Occipital lobe (tissue), 1 donor: ENCODE measurements at regions not wholly inside any gene's neighbourhood (a gene's known extent, or its start where the extent isn't known, plus 50 kb on each side); places are given as distances from the start of the nearest gene placed in this dataset.
"Not testable (repeated sequence)": the region's sequence is repeated elsewhere in the genome, so short reads cannot be mapped to it uniquely, and the experiment has no call there.

Experiments used
- DNase-seq: peaks from one replicate; lab custom pipeline; 2025; lab: John Stamatoyannopoulos, UW

DNA sequence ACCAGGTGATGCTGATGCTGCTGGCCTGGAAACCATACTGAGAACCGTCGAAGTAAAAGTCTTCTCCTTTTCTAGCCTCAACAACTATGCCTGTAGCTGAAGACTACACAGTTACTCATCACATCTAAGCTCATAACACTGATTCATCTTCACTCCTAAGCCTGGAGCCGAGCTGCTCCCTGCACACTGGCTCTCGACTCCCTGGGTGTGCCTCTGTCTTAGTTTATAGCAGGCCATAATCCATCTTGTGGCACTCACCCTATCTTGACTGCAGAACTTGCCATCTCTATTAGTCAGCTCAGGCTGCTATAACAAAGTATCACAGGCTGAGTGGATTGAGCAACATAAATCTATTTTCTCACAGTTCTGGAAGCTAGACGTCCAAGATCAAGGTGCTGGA lies 191.0 kb downstream of the UNC5CL start:
- no peak for DNase-seq

DNA sequence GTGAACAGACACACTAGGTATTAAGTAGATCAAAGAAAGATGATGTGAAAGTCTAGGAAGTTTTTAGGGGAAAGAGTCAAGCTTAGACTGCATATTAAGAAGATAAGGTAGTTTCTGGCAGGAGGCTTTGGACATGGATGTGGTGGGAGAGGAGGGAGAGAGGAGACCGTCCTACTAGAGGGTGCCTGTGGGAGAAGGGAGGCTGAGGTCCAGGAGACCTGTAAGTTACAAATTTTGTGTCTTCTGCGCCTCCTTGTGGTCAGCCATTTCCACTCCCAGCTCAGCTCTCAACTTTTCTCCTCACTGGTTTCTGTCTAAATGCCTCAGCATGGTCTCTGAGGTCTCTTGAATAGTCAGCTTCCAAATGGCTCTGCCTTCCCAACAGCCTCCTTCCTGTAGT lies 193.5 kb downstream of the UNC5CL start:
- no peak for DNase-seq

DNA sequence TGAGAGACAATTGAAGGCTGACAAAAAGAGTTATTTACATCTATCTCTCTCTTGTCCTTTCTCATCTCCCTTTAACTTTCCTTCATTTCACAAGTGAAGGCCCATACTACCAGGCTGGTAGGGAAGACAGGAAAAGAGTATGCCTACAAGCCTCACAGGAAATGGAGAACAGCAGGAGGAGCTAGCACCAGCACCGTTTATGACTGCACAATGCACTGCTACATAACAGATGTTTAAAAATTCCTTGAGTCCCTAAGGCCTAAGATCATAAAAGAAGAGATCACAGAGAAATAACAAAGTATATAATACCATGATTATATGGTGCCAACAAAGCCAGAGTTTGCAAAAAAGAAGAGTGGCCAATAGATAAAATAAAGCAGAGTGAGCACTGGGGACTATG lies 194.8 kb downstream of the UNC5CL start:
- DNase-seq, result no peak

DNA sequence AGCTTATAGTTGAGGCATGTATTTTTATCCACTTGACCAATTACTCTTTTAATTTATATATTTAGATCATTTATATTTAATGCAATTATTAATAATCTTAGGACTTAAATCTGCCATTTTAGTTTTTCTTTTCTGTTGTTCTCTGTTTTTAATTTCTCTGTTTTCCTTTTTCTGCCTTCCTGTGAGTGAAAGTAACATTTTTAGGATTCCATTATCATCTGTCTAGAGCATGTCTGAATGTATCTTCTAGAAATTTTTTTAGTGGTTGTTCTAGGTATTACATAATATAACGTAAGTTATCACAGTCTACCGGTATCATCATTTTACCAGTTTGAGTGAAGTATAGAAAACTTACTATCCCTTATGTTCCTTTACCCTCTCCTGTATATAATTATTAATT lies 197.3 kb downstream of the UNC5CL start:
- no peak for DNase-seq

DNA sequence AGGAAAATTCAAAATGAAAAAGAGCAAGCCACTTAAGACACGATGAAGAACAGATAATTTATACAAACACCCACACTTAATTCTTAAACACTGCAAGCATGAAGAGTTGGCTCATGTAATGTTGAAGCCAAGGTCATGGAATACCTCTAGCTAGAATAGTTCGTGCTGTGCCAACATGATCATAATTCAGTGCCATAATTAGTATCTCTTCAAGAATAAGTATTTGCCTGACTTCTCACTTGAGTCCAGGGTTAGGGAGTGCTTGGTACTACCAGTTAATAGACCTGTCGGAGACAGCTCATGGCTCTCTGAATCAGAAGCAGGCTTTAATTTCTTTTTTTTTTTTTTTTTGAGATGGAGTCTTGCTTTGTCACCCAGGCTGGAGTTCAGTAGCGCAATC lies 206.3 kb downstream of the UNC5CL start:
- no peak for DNase-seq

DNA sequence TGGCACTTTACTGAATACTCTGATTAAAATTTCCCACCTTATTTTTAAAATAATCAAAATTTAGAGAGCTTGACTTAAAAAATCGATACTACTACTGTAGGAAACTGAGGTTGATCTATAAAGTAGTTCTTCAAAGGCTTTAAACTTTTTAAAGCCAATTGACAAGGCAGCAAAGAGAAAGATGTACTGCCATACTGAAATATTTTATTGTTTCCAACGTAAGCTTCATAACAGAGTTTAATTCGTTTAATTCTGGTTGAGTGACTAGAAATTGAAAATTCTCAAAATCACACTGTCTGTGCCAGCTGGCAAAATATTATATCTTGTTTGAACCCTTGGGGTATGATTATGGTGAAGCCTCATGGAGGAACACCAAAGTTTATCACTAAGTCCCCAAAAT lies 207.6 kb downstream of the UNC5CL start:
- no peak for DNase-seq

DNA sequence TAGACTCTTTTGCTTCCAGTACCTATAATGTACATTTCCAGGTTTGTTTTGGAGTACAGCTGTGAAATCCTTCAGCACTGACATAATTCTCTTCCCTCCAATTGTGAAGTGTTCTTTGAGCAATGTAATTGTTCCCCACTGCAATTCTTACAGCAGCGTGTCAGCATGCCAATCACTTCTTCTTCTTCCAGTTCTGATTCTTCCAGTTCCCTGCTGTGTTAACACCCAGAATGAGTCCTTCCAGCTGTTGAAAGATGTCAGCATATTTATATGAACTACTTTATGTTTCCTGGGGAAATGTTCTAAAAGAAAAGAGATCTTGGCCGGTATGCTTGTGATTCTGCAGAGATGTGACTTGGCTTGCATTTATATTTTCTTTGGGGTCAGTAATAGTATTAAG lies 213.9 kb downstream of the UNC5CL start:
- no peak for DNase-seq

DNA sequence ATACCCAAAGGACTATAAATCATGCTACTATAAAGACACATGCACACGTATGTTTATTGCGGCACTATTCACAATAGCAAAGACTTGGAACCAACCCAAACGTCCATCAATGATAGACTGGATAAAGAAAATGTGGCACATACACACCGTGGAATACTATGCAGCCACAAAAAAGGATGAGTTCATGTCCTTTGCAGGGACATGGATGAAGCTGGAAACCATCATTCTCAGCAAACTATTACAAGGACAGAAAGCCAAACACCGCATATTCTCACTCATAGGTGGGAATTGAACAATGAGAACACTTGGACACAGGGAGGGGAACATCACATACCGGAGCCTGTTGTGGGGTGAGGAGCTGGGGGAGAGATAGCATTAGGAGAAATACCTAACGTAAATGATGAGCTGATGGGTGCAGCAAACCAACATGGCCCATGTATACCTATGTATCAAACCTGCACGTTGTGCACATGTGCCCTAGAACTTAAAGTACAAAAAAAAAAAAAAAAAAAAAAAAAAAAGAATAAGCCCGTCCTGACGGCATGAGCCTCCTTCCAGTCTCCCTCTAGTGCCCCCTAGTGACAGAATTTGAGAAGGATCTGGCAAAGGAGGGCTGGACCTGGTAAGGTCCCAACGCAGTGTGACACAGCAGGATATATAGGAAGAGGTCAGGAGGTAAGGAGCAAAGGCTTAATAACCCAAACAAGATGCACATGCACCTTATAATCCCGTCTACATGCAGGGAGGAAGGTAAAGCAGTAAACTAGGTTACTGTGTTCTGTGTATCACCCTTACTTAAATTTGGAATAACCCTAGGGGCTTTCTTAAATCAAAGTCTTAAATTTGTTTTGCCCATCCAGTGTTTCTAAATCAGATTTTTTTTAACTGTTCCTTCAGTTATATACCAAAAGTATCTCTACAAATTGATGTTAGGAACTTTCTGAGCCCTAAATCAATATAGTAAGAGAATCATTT lies 214.8 kb downstream of the UNC5CL start:
- not testable (repeated sequence) for DNase-seq

DNA sequence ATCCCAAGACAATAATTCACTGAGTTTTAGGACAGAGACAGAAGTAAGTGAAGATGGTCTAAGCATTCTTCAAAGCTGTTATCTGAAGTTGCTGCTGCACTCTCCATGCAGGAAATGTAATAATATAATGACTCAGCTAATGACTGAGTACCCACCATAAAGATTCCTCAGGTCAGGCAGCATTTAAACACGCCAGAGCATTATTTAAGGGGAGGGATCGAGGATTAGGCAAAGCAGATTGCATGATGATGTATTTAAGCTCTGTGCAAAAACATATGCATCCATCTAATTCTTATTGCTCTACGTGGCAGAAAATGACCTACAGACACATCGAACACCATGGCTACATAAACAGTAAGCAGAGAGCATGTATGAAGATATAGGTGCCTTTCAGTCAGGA lies 216.4 kb downstream of the UNC5CL start:
- no peak for DNase-seq

DNA sequence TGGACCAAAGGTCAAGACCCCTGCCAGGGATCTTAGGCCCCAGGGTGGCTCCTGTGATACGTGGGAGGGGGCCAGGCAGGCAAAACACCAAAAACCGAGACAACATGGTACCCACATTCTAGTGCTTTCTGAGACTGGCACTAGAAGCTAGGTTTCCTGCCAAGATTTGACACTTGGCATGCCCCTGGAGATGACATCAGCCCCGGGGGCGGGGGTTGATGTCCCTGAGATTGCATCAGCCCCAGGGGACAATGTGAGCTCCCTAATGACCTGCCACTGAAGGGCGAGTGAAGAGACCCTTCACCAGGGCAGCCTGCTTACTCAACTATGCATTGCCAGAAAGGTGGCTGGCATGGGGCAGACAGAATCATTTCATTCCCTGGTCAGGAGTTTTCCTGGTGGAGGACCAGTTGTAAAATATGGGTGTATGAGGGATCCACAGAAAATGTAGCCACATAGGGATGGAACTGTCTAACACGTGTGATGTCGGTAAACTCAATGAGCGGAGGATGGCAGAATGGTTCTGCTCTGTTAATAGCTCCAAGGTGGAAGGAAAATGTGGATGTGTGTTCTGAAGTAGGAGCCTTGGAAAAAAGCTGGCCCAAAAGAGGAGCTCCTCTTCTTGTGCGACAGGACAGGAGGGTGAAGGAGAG lies 219.7 kb downstream of the UNC5CL start:
- no peak for DNase-seq

DNA sequence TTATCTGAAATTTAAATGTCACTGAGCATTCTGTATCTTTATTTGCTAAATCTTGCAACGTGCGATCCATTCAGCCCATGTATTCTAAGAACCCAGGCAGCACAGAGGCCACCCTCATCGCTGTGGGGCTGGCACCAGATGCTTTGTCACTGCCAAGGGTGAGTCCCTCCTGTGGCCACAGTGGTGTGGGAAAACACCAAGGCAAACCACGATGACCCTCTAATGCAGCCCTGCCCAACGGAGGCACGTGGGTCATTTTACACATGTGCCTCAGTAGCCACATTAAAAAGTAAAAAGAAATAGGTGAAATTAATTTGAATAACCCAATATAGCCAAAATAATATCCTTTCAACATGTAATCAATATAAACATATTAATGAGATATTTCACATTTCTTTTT lies 221.7 kb downstream of the UNC5CL start:
- DNase-seq, result no peak

DNA sequence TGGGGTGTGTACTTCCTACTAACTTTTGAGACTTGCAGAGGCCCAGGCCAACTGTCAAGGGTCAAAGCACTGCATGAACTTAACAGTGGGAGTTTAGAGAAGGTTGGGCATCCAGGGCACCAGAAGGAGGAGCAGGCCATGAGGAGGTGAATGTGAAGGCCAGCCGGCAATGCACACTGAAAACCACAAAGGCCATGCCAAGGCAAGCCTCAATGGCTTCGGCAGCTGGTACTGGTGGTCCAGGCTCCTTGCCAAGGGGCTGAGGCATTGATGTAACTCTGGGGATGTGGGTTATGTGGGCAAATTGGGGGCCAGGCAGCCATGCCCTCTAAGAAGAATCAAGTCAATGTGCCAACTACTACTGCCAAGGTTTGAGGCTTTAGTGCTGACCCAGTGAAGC lies 222.4 kb downstream of the UNC5CL start:
- no peak for DNase-seq

DNA sequence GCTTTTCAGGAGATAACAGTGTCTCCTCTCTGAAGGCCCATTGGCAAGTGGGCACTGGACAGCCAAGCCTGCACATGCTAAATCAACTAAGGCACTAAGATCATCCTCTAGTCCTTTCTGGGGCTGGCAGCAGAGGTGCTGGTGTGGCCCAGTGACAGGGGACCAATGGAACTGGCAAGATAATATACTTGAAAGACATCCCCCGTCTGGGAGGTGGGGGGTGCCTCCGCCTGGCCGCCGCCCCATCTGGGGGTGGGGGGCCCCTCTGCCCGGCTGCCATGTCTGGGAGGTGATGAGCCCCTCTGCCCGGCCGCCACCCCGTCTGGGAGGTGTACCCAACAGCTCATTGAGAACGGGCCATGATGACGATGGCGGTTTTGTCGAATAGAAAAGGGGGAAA lies 223.3 kb downstream of the UNC5CL start:
- no peak for DNase-seq

DNA sequence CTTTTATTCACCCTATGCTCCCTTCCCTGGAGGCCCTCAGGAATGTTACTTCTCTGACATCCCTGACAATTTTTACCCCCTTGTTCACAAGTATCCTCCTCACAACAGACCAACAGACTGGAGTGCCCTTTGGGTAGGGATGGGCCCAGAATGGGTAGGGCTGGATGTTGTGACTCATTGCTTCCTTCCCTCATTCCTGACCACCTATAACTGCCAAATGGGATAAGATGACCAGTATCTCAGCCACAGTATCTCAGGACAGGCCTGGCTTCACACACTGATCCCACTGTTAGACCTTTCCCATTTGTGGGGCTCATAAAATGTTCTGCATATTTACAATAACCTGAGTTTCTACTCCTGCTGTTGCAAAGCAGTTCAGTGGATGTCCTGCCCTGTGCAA lies 223.0 kb upstream of the LRFN2 start:
- no peak for DNase-seq

DNA sequence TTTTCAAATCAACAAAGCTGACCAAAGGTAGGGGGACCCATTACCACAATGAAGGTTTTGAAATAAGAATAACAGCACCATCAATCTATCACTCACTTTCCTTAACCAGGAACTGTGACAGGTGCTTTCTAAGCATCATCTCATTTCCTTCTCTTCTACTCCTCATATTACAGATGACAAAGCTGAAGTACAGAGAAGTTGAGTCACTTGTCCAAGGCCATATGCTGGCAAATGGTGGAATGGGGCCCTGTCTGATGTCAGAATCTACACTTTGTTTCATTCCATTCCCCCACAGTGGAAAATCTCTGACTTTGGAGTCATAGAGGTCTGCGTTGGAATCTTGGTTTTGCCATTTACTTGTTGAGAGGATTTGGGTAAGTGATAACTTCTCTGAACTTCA lies 222.5 kb upstream of the LRFN2 start:
- DNase-seq, result no peak

DNA sequence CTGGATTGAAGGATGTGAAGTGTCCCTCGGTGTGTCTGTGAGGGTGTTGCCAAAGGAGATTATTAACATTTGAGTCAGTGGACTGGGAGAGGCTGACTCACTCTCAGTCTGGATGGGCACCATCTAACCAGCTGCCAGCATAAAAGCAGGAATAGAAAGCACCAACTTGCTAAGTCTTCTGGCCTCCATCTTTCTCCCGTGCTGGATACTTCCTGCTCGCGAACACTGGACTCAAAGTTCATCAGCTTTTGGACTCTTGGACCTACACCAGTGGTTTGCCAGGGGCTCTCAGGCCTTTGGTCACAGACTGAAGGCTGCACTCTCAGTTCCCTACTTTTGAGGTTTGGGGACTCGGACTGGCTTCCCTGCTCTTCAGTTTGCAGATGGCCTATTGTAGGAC lies 220.3 kb upstream of the LRFN2 start:
- no peak for DNase-seq

DNA sequence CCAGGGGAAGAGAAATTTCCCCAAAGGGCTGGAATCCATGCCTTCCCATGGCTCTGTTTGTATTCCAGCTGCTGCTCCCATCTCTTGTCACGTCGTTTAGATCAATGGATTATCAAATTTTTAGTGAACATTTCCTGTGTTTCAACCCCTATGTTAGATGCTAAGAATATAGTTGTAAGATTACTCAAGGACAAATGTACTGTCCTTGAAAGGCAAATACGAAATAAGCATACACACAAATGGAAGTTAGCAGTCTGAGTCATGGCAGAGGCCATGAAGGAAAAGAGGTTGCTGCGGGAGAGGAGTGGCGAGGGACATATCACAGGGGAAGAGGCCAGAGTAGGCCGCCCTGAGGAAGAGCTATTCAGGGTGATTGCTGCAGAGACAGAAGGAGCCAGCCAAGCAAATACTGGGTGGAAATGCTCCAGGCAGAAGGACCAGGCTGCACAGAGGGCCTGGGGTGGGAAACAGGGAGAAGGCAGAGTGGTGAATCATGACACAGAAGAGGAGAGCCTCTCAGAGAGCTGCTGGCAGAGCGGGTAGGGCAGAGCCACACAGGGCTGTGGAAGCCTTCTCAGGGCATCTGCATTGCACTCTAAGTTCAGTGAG lies 219.2 kb upstream of the LRFN2 start:
- DNase-seq, result no peak

DNA sequence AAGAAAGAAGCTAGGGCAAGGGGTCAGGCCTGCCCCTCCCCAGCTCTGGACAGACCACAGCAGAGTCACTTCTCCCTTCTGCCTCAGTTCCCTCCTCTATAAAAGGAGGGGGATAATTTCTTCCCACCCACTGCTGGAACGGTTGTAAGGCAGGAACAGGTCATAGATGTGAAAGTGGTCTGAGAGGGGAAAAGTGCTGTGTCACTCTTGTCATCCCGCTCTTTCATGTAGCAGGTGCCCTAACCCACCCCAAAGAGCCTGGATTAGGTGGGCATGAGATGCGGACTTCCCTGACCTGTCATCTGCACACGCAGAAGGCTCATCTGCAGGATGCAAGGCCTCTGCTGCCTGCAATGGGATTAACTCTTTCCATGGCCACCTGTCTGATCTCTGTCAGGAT lies 218.2 kb upstream of the LRFN2 start:
- no peak for DNase-seq

DNA sequence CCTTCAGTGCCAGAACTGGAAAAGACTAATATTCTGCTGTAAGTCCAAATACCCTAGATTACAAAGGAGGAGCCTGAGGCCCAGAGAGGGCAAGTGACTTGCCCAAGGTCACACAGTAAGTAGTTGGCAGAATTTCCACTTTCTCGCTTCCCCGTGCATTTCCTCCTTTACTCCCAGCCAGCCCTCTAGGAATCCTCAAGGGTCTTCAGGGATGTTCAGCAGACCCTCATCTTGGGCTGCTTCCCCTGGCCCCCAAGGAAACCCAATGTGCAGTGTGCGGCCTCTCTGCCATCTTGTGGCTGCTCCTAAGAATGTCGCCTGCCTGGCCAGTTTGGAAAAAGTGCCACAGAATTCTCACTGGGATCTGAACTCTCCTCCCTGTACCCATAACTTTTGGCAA lies 217.7 kb upstream of the LRFN2 start:
- no peak for DNase-seq

DNA sequence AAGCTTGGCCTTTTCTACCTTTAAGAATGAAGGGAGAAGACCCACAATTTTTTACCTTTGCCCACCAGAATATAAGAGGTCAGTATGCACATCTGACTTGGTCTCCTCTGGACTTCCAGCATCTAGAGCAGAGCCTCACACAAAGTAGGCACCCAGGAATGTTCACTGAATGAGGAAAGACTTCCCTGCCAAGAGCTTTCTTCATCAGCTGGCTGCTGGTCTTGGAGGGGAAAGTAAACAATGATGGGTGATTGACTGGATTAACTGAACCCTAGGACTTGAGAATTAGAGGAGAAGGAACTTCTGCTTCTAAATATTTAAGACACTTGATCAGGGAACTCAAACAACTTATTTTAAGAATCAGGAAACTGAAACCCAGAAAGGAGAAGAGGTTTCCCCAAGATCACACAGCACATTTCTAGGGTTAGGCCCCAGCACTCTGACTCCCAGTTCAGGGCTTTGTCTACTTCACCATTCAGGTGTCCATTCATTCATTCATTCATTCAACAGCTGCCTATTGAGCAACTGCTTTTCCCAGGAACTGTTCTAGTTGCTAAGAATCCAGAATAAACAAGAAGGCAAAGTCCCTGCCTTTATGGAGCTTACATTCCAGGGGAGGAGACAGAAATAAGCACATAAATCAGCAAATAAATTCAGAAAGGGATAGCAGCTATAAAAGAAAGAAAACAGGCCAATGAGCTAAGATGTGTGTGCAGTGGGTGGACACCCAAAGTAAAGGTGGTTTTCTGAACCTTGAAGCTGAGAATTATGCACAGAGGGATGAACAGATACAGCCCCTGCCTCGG lies 216.9 kb upstream of the LRFN2 start:
- DNase-seq, result no peak

DNA sequence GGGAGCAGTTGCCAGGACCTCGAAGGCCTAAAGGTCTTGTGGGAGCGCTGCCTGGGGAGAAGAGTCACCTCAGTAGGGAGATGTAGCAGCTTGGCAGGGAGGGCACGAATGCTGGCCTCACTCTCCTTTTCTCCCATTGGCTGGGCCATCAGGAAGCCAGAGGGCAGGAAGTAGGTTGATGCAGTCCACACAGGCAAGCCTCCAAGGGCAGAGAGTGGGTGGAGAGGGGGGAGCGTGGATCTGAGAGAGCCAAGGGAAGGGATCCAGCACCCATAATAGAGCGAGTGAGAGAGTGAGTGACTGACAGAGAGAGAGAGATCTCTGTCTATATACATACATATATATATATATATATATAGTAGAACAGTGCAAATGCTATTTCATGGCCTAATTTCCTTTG lies 215.3 kb upstream of the LRFN2 start:
- DNase-seq, result no peak
